A673 (cell line): ENCODE measurements at regions not wholly inside any gene's neighbourhood (a gene's known extent, or its start where the extent isn't known, plus 50 kb on each side); places are given as distances from the start of the nearest gene placed in this dataset.
"Not testable (repeated sequence)": the region's sequence is repeated elsewhere in the genome, so short reads cannot be mapped to it uniquely, and the experiment has no call there.

ENCODE experiments used
- CTCF ChIP-seq: fragments of 300-800, 200-600 bp; sonication (generic); conservative IDR thresholded peaks from 2 replicates; pipeline ENCODE4 v1.5.1; 2017; ENCODE audit warnings: low read depth, mild to moderate bottlenecking, antibody characterized with exemption, low read length, moderate library complexity, mixed read lengths
- EZH2 ChIP-seq: fragments of 200-600 bp; sonication (generic); IDR thresholded peaks from 2 replicates; pipeline ENCODE4 v1.6.1; 2017; ENCODE audit warnings: borderline replicate concordance, low read depth, mild to moderate bottlenecking, mixed read lengths, antibody characterized with exemption, low read length; ENCODE audit not compliant: poor library complexity, severe bottlenecking

- not testable (repeated sequence) for TF ChIP-seq EZH2, CTCF
These were observed 1288.5 kb downstream of the RPIA start for GRCh38 chr2:89979826-89980537.
